ENCODE measurements at regions not wholly inside any gene's neighbourhood (a gene's known extent, or its start where the extent isn't known, plus 50 kb on each side); places are given as distances from the start of the nearest gene placed in this dataset.

DNA sequence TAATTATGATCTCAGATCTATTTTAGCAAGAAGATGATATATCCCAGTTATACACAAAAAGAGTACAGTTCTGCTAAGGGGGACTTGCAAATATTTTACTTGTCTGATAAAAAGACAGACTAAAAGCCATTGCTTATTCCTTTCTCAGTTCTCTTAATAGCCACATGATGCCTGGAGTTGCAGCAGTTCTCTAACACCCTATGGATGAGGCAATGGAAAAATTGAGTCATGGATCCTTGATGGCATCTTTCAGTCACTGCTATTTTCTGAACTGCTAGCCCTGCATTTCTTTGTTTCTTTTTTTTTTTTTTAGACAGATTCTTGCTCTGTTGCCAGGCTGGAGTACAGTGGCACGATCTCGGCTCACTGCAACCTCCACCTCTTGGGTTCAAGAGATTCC is 1956.7 kb downstream of the C4orf33 start:
- TF ChIP-seq, protein P1, sequence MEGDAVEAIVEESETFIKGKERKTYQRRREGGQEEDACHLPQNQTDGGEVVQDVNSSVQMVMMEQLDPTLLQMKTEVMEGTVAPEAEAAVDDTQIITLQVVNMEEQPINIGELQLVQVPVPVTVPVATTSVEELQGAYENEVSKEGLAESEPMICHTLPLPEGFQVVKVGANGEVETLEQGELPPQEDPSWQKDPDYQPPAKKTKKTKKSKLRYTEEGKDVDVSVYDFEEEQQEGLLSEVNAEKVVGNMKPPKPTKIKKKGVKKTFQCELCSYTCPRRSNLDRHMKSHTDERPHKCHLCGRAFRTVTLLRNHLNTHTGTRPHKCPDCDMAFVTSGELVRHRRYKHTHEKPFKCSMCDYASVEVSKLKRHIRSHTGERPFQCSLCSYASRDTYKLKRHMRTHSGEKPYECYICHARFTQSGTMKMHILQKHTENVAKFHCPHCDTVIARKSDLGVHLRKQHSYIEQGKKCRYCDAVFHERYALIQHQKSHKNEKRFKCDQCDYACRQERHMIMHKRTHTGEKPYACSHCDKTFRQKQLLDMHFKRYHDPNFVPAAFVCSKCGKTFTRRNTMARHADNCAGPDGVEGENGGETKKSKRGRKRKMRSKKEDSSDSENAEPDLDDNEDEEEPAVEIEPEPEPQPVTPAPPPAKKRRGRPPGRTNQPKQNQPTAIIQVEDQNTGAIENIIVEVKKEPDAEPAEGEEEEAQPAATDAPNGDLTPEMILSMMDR (conservative IDR thresholded peaks at IDR 0.05 in 1 of 2, IDR thresholded peaks at IDR 0.05 in 1 of 2; ENCODE audit: low read depth in 1 of 2, low read length in 2 of 2), result no peak
- TF ChIP-seq EZH2 (IDR thresholded peaks at IDR 0.05; ENCODE audit: low read length, missing control alignments), result no peak

Measured in fibroblast of lung (primary cell).